ENCODE measurements at regions not wholly inside any gene's neighbourhood (a gene's known extent, or its start where the extent isn't known, plus 50 kb on each side); places are given as distances from the start of the nearest gene placed in this dataset.
A peak's percentile ranks its signal among the peaks of the same experiment; 100 is the strongest.

GRCh38 chr11:11167806-11168205 is 185.2 kb downstream of the CSNK2A3 start:
- Histone ChIP-seq H3K4me2 (ENCODE audit: insufficient read depth, low read length) (no peak overlapping the region), H4K20me1 (ENCODE audit: insufficient read depth, low read length) (no peaks in the 10 kb centered on the region), H2AFZ (ENCODE audit: low read length) (no peak overlapping the region), H3K27ac (ENCODE audit: low read depth, low read length) (no peak overlapping the region), H3K79me2 (ENCODE audit: insufficient read depth, low read length) (no peaks in the 10 kb centered on the region), H3K36me3 (ENCODE audit: insufficient read depth, low read length) (no peaks in the 10 kb centered on the region), H3K27me3 (ENCODE audit: insufficient read depth, low read length) (peaks cover 34% of the 10 kb centered on the region), H3K9me3 (ENCODE audit: low read depth, low read length) (no peaks in the 10 kb centered on the region), H3K4me1 (ENCODE audit: insufficient read depth, low read length) (no peaks in the 10 kb centered on the region), H3K4me3 (ENCODE audit: insufficient read depth, low read length) (no peak overlapping the region)
- no peak for DNase-seq (ENCODE audit: insufficient read length, low spot score, missing footprints)
- no peak for TF ChIP-seq CTCF (IDR thresholded peaks at IDR 0.05; ENCODE audit: extremely low read depth, low read depth, low read length)

GRCh38 chr11:11164334-11164690 is 188.7 kb downstream of the CSNK2A3 start:
- H2AFZ ChIP-seq (ENCODE audit: low read length): no peak overlapping the region
- no peak overlapping the region for H3K4me3 ChIP-seq (ENCODE audit: insufficient read depth, low read length)
- H3K4me2 ChIP-seq (ENCODE audit: insufficient read depth, low read length): no peak overlapping the region
- DNase-seq (ENCODE audit: insufficient read length, low spot score, missing footprints): no peak
- no peaks in the 10 kb centered on the region for H3K4me1 ChIP-seq (ENCODE audit: insufficient read depth, low read length)
- no peaks in the 10 kb centered on the region for H4K20me1 ChIP-seq (ENCODE audit: insufficient read depth, low read length)
- H3K27ac ChIP-seq (ENCODE audit: low read depth, low read length): no peak overlapping the region
- no peak for TF ChIP-seq CTCF (IDR thresholded peaks at IDR 0.05; ENCODE audit: extremely low read depth, low read depth, low read length)
- no peaks in the 10 kb centered on the region for H3K36me3 ChIP-seq (ENCODE audit: insufficient read depth, low read length)
- no peaks in the 10 kb centered on the region for H3K79me2 ChIP-seq (ENCODE audit: insufficient read depth, low read length)
- peaks cover 32% of the 10 kb centered on the region for H3K27me3 ChIP-seq (ENCODE audit: insufficient read depth, low read length)
- H3K9me3 ChIP-seq (ENCODE audit: low read depth, low read length): no peaks in the 10 kb centered on the region

GRCh38 chr11:11163669-11164333 is 189.2 kb downstream of the CSNK2A3 start:
- no peak overlapping the region for H3K4me2 ChIP-seq (ENCODE audit: insufficient read depth, low read length)
- no peak overlapping the region for H3K27ac ChIP-seq (ENCODE audit: low read depth, low read length)
- TF ChIP-seq CTCF (IDR thresholded peaks at IDR 0.05; ENCODE audit: extremely low read depth, low read depth, low read length): no peak
- H3K4me1 ChIP-seq (ENCODE audit: insufficient read depth, low read length): no peaks in the 10 kb centered on the region
- no peak overlapping the region for H2AFZ ChIP-seq (ENCODE audit: low read length)
- no peak overlapping the region for H3K4me3 ChIP-seq (ENCODE audit: insufficient read depth, low read length)
- H3K9me3 ChIP-seq (ENCODE audit: low read depth, low read length): no peaks in the 10 kb centered on the region
- H4K20me1 ChIP-seq (ENCODE audit: insufficient read depth, low read length): no peaks in the 10 kb centered on the region
- no peak for DNase-seq (ENCODE audit: insufficient read length, low spot score, missing footprints)
- H3K27me3 ChIP-seq (ENCODE audit: insufficient read depth, low read length): peaks cover 29% of the 10 kb centered on the region
- no peaks in the 10 kb centered on the region for H3K79me2 ChIP-seq (ENCODE audit: insufficient read depth, low read length)
- no peaks in the 10 kb centered on the region for H3K36me3 ChIP-seq (ENCODE audit: insufficient read depth, low read length)

- TF ChIP-seq CTCF (IDR thresholded peaks at IDR 0.05; ENCODE audit: extremely low read depth, low read depth, low read length): peak; percentile 23
- no peaks in the 10 kb centered on the region for H4K20me1 ChIP-seq (ENCODE audit: insufficient read depth, low read length)
- DNase-seq (ENCODE audit: insufficient read length, low spot score, missing footprints): peak; percentile 51
Observed at GRCh38 chr11:11163236-11163635, 189.8 kb downstream of the CSNK2A3 start.

More at GRCh38 chr11:11163236-11163635, 189.8 kb downstream of the CSNK2A3 start:
- Histone ChIP-seq H3K27ac (ENCODE audit: low read depth, low read length) (no peak overlapping the region), H3K79me2 (ENCODE audit: insufficient read depth, low read length) (no peaks in the 10 kb centered on the region), H3K27me3 (ENCODE audit: insufficient read depth, low read length) (peaks cover 26% of the 10 kb centered on the region), H3K4me1 (ENCODE audit: insufficient read depth, low read length) (no peaks in the 10 kb centered on the region), H3K36me3 (ENCODE audit: insufficient read depth, low read length) (no peaks in the 10 kb centered on the region), H3K4me2 (ENCODE audit: insufficient read depth, low read length) (no peak overlapping the region), H2AFZ (ENCODE audit: low read length) (no peak overlapping the region), H3K4me3 (ENCODE audit: insufficient read depth, low read length) (no peak overlapping the region), H3K9me3 (ENCODE audit: low read depth, low read length) (no peaks in the 10 kb centered on the region)
